ENCODE measurements at regions not wholly inside any gene's neighbourhood (a gene's known extent, or its start where the extent isn't known, plus 50 kb on each side); places are given as distances from the start of the nearest gene placed in this dataset.

GRCh38 chr22:45094825-45095224 lies 68.9 kb upstream of the NUP50 start:
- TF ChIP-seq CEBPB (IDR thresholded peaks at IDR 0.05; ENCODE audit: low read depth) (no peak), SIN3A (IDR thresholded peaks at IDR 0.05; ENCODE audit: low read depth) (no peak), RAD21 (IDR thresholded peaks at IDR 0.05; ENCODE audit: low read depth) (no peak), SP1 (IDR thresholded peaks at IDR 0.05; ENCODE audit: low read depth) (no peak), CTCF (IDR thresholded peaks at IDR 0.05 in 2 of 3, conservative IDR thresholded peaks at IDR 0.05 in 1 of 3; ENCODE audit: borderline replicate concordance in 1 of 3, insufficient read depth in 1 of 3, low read depth in 2 of 3, low read length in 2 of 3) (no peak), ZNF274 (IDR thresholded peaks at IDR 0.05; ENCODE audit: low read depth, low read length) (no peak), FOSL1 (IDR thresholded peaks at IDR 0.05; ENCODE audit: low read depth) (no peak), ELF1 (IDR thresholded peaks at IDR 0.05; ENCODE audit: borderline replicate concordance, low read depth) (no peak), MAX (IDR thresholded peaks at IDR 0.05) (no peak), ATF3 (IDR thresholded peaks at IDR 0.05) (no peak), EZH2phosphoT487 (IDR thresholded peaks at IDR 0.05; ENCODE audit: borderline replicate concordance) (no peak), ZFX (IDR thresholded peaks at IDR 0.05) (no peak)
- no peak for ATAC-seq
- H3K9me2 ChIP-seq (ENCODE audit: insufficient read depth), result no peaks in the 10 kb centered on the region
- no peaks in the 10 kb centered on the region for H3K9me3 ChIP-seq (ENCODE audit: control insufficient read depth in 1 of 2, insufficient read depth in 1 of 2, low read depth in 1 of 2, low read length in 2 of 2)
- intact Hi-C loops (cut with micrococcal nuclease), result loop anchor here (5.0 kb wide), 1 partner anchor 273 kb away; no protein-coding TSS in a partner anchor
- no peaks in the 10 kb centered on the region for H3K79me2 ChIP-seq (ENCODE audit: insufficient read depth, low read length)
- no peak overlapping the region for H3K27ac ChIP-seq (ENCODE audit: low read depth, low read length)
- H3K4me1 ChIP-seq (ENCODE audit: control insufficient read depth in 1 of 2, insufficient read depth in 2 of 2, low read length in 2 of 2), result no peaks in the 10 kb centered on the region
- H2AFZ ChIP-seq (ENCODE audit: low read depth, low read length, poor library complexity, severe bottlenecking), result no peak overlapping the region
- ChIA-PET RAD21 (ENCODE audit: low non-redundant PET in 1 of 2, low total read pairs in 2 of 2, uncharacterized antibody in 2 of 2, unreplicated experiment in 2 of 2) (no interaction called here), CTCF (interaction anchor here (0.9 to 1.5 kb wide), 2 partner anchors 69 to 274 kb away, joined by 3 to 7 read pairs; partner anchors contain the start of gene NUP50), POLR2A (no interaction called here)
- H3K4me3 ChIP-seq (replicated peaks in 1 of 2; ENCODE audit: low read depth in 1 of 2, low read length in 2 of 2), result no peak overlapping the region
- DNase-seq (ENCODE audit: low read depth, low spot score), result no peak
- no peaks in the 10 kb centered on the region for H3K27me3 ChIP-seq (ENCODE audit: insufficient read depth, low read length)
- no peaks in the 10 kb centered on the region for H3K36me3 ChIP-seq (ENCODE audit: control insufficient read depth in 1 of 2, insufficient read depth in 2 of 2, low read length in 2 of 2)
- no peak overlapping the region for H3K9ac ChIP-seq (ENCODE audit: low read length)
- H4K20me1 ChIP-seq (ENCODE audit: insufficient read depth), result no peaks in the 10 kb centered on the region
- no TSS peak for BruUV-seq (replicated peaks)
- H3K4me2 ChIP-seq (ENCODE audit: low read length), result no peak overlapping the region

Data from HCT116 (cell line).